SU-DHL-6 (cell line): ENCODE measurements at regions not wholly inside any gene's neighbourhood (a gene's known extent, or its start where the extent isn't known, plus 50 kb on each side); places are given as distances from the start of the nearest gene placed in this dataset.

Experiments used
- H2AFZ ChIP-seq: fragments of 200-600 bp; sonication (generic); 2 replicates; pipeline ENCODE4 v1.6.1; 2014; ENCODE audit warnings: low read depth, mild to moderate bottlenecking, moderate library complexity, mixed read lengths, antibody characterized with exemption, low read length; ENCODE audit not compliant: severe bottlenecking
- H3F3A ChIP-seq: fragments of 200-600 bp; shearing (Covaris generic); 2 replicates; pipeline ENCODE4 v1.6.0; 2016; ENCODE audit warnings: antibody characterized with exemption, mild to moderate bottlenecking; ENCODE audit not compliant: insufficient read depth
- H3K27ac ChIP-seq: fragments of 200-600 bp; sonication (generic); 2 replicates; pipeline ENCODE4 v1.5.1; 2016; ENCODE audit warnings: low read depth, mild to moderate bottlenecking, low read length, moderate library complexity, mixed read lengths
- H3K27me3 ChIP-seq: fragments of 200-600 bp; sonication (generic), shearing (Covaris generic); 2 replicates; pipeline ENCODE4 v1.6.0; 2014; ENCODE audit warnings: mild to moderate bottlenecking, low read length
- H3K36me3 ChIP-seq: fragments of 200-600 bp; sonication (generic); 2 replicates; pipeline ENCODE4 v1.6.1; 2014; ENCODE audit warnings: mild to moderate bottlenecking, low read length, mixed read lengths
- H3K4me2 ChIP-seq: fragments of 300-600, 200-600 bp; shearing (Covaris generic), sonication (generic); 2 replicates; pipeline ENCODE4 v1.6.0; 2014; ENCODE audit warnings: low read length, low read depth, mild to moderate bottlenecking; ENCODE audit not compliant: poor library complexity, severe bottlenecking
- H3K4me3 ChIP-seq: fragments of 200-600 bp; sonication (generic); 2 replicates; pipeline ENCODE4 v1.5.1; 2014; ENCODE audit warnings: antibody characterized with exemption, low read length, mild to moderate bottlenecking, mixed read lengths; ENCODE audit not compliant: insufficient read depth, poor library complexity, severe bottlenecking
- H3K79me2 ChIP-seq: fragments of 200-600 bp; sonication (generic); 2 replicates; pipeline ENCODE4 v1.6.1; 2014; ENCODE audit warnings: mild to moderate bottlenecking, low read length, moderate library complexity; ENCODE audit not compliant: insufficient read depth
- H3K9ac ChIP-seq: fragments of 200-600 bp; sonication (generic); 2 replicates; pipeline ENCODE4 v1.7.0; 2014; ENCODE audit warnings: mild to moderate bottlenecking, low read length
- H3K9me2 ChIP-seq: fragments of 200-600 bp; sonication (generic); replicated peaks from 2 replicates; pipeline ENCODE4 v1.6.1; 2014; ENCODE audit warnings: low read length; ENCODE audit not compliant: insufficient read depth
- H3K9me3 ChIP-seq: fragments of 200-600 bp; sonication (generic); 2 replicates; pipeline ENCODE4 v1.6.1; 2014; ENCODE audit warnings: low read length, mixed read lengths; ENCODE audit not compliant: insufficient read depth
- H4K20me1 ChIP-seq: fragments of 200-600 bp; sonication (generic); 2 replicates; pipeline ENCODE4 v1.6.1; 2014; ENCODE audit warnings: low read depth, mild to moderate bottlenecking, antibody characterized with exemption, low read length, moderate library complexity, mixed read lengths
- EZH2phosphoT487 ChIP-seq: fragments of 200-600 bp; sonication (generic), shearing (Covaris generic); conservative IDR thresholded peaks from 2 replicates; pipeline ENCODE4 v1.6.1; 2018; ENCODE audit warnings: mild to moderate bottlenecking, antibody characterized with exemption, low read length, moderate library complexity, mixed read lengths
- TF ChIP-seq, protein P1 (sequence below): fragments of 200-600 bp; sonication (generic); IDR thresholded peaks from one replicate; pipeline ENCODE4 v1.5.1; 2017; ENCODE audit warnings: antibody characterized with exemption, mild to moderate bottlenecking, low read length, moderate library complexity; ENCODE audit not compliant: insufficient read depth, poor library complexity, severe bottlenecking

DNA sequence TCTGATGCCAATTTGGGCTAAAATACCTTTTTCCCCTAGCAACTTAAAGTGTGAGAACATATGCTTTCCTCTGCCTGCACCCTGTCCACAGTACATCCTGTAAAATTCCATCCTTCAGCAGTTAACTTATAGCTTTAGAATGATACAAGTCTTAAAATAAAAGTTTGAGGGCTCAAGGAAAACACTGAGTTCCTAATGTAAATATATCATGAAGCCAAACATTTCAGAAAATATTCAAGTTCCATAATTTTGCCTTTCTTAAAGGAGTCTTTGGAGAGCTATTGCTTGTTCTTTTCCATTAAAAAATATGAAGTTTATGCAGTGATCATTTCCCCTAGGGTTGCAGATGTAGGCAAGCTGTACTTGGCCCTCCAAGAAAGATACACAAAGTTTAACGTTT, 303.8 kb downstream of the COL12A1 start:
- Histone ChIP-seq H3K27ac (no peak overlapping the region), H3K36me3 (no peaks in the 10 kb centered on the region), H3K9me3 (no peaks in the 10 kb centered on the region), H3K9me2 (no peaks in the 10 kb centered on the region), H3K4me2 (no peak overlapping the region), H3F3A (no peaks in the 10 kb centered on the region), H4K20me1 (no peaks in the 10 kb centered on the region), H3K79me2 (no peaks in the 10 kb centered on the region), H3K27me3 (no peaks in the 10 kb centered on the region), H3K9ac (no peak overlapping the region), H3K4me3 (no peak overlapping the region), H2AFZ (no peak overlapping the region)
- TF ChIP-seq, protein P1, sequence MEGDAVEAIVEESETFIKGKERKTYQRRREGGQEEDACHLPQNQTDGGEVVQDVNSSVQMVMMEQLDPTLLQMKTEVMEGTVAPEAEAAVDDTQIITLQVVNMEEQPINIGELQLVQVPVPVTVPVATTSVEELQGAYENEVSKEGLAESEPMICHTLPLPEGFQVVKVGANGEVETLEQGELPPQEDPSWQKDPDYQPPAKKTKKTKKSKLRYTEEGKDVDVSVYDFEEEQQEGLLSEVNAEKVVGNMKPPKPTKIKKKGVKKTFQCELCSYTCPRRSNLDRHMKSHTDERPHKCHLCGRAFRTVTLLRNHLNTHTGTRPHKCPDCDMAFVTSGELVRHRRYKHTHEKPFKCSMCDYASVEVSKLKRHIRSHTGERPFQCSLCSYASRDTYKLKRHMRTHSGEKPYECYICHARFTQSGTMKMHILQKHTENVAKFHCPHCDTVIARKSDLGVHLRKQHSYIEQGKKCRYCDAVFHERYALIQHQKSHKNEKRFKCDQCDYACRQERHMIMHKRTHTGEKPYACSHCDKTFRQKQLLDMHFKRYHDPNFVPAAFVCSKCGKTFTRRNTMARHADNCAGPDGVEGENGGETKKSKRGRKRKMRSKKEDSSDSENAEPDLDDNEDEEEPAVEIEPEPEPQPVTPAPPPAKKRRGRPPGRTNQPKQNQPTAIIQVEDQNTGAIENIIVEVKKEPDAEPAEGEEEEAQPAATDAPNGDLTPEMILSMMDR: no peak
- no peak for TF ChIP-seq EZH2phosphoT487

DNA sequence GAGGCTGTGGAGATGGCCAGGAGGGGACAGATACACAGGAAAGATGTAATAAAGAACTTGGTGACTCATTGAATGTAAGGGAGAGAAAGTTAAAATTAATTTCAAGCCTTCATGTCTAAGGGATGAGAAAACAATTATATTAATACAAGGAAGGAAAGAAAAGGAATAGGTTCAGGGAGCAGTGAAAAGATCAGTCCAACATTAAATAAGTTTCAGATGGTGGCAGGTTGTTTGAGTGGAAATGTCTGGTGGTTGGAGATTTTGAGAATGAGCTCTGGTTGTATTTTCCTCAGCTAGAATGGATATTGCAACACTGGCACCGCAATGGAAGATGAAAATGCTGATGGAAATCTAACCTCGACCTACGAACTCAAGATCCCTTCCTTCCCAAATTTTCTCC, 304.3 kb downstream of the COL12A1 start:
- H3K4me3 ChIP-seq: no peak overlapping the region
- no peak overlapping the region for H3K4me2 ChIP-seq
- H4K20me1 ChIP-seq: no peaks in the 10 kb centered on the region
- no peaks in the 10 kb centered on the region for H3K27me3 ChIP-seq
- H3K9me3 ChIP-seq: no peaks in the 10 kb centered on the region
- TF ChIP-seq EZH2phosphoT487: no peak
- TF ChIP-seq, protein P1: no peak
- H3K27ac ChIP-seq: no peak overlapping the region
- no peaks in the 10 kb centered on the region for H3K9me2 ChIP-seq
- no peaks in the 10 kb centered on the region for H3K79me2 ChIP-seq
- H3K36me3 ChIP-seq: no peaks in the 10 kb centered on the region
- no peaks in the 10 kb centered on the region for H3F3A ChIP-seq
- no peak overlapping the region for H3K9ac ChIP-seq
- H2AFZ ChIP-seq: no peak overlapping the region

DNA sequence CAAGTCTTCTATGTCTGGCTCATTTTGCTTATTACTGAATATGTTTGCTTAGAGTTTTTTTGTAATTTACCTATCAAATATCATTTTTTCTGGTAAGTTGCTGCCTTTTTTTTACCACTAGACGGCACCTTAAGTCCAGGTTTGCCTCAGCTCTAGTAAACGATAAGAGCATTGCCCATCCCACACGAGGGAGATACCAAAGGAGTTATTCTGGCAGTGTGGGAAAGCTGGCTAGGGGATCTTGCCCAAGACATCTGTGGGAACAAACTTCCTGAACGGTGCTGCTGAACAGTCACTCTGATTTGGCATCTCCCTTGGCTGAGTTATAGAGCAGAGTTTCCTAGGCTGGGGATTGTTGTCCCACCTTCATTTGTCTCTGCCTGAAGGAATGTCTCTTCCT, 306.4 kb downstream of the COL12A1 start:
- no peaks in the 10 kb centered on the region for H4K20me1 ChIP-seq
- no peaks in the 10 kb centered on the region for H3K27me3 ChIP-seq
- no peaks in the 10 kb centered on the region for H3K36me3 ChIP-seq
- no peaks in the 10 kb centered on the region for H3K9me3 ChIP-seq
- no peaks in the 10 kb centered on the region for H3F3A ChIP-seq
- H3K9me2 ChIP-seq: no peaks in the 10 kb centered on the region
- no peaks in the 10 kb centered on the region for H3K79me2 ChIP-seq
- no peak overlapping the region for H2AFZ ChIP-seq
- no peak overlapping the region for H3K9ac ChIP-seq
- H3K4me3 ChIP-seq: no peak overlapping the region
- H3K27ac ChIP-seq: no peak overlapping the region
- no peak overlapping the region for H3K4me2 ChIP-seq
- TF ChIP-seq, protein P1: no peak
- no peak for TF ChIP-seq EZH2phosphoT487

DNA sequence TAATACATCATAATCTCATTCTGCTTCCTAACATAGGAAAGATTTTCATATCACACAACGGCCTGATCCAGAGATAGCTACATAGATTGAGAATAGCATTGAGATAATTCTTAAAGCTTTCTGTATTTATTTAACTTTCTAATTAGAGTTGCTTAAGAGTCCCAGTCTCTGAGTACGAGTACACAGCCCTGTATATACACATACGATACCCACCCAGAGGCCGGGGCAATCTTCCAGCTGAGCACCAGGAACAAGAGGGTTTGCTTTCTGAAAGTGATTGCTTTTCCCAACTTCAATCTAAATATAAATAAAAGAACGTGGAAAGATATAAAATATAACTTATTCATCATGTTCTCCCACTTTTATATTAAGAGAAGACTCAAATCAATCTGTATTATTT, 313.8 kb downstream of the COL12A1 start:
- Histone ChIP-seq H3K27me3 (no peaks in the 10 kb centered on the region), H3K27ac (no peak overlapping the region), H3K4me2 (no peak overlapping the region), H4K20me1 (no peaks in the 10 kb centered on the region), H3K9me2 (no peaks in the 10 kb centered on the region), H3K36me3 (no peaks in the 10 kb centered on the region), H3K9ac (no peak overlapping the region), H2AFZ (no peak overlapping the region), H3K79me2 (no peaks in the 10 kb centered on the region), H3F3A (no peaks in the 10 kb centered on the region), H3K9me3 (no peaks in the 10 kb centered on the region), H3K4me3 (no peak overlapping the region)
- TF ChIP-seq, protein P1: no peak
- TF ChIP-seq EZH2phosphoT487: no peak
